ENCODE measurements at regions not wholly inside any gene's neighbourhood (a gene's known extent, or its start where the extent isn't known, plus 50 kb on each side); places are given as distances from the start of the nearest gene placed in this dataset.

GRCh38 chr2:221293949-221294742 is 278.0 kb downstream of the EPHA4 start:
- TF ChIP-seq POLR2A (IDR thresholded peaks at IDR 0.05) (no peak), CTCF (IDR thresholded peaks at IDR 0.05) (no peak), EP300 (IDR thresholded peaks at IDR 0.05) (no peak)
